Neutrophil (primary cell): ENCODE measurements at regions not wholly inside any gene's neighbourhood (a gene's known extent, or its start where the extent isn't known, plus 50 kb on each side); places are given as distances from the start of the nearest gene placed in this dataset.

Experiments
- H3K27ac ChIP-seq: fragments of 200-600 bp; sonication (generic); 2 replicates; pipeline ENCODE4 v1.5.1; 2016; ENCODE audit warnings: mild to moderate bottlenecking, moderate library complexity
- H3K27me3 ChIP-seq: fragments of 200-600 bp; sonication (generic); 2 replicates; pipeline ENCODE4 v1.6.0; 2016; ENCODE audit warnings: mild to moderate bottlenecking
- H3K36me3 ChIP-seq: fragments of 200-600 bp; sonication (generic); 2 replicates; pipeline ENCODE4 v1.5.1; 2017
- H3K4me1 ChIP-seq, 2 experiments: fragments of 200-600 bp in 1 of 2; sonication (generic) in 1 of 2; 1 replicate in 1 of 2; 2 replicates in 1 of 2; pipeline versions ENCODE4 v1.5.1 to v1.6.1; 2013 to 2016; ENCODE audit warnings: low read depth in 1 of 2, low read length in 1 of 2, mild to moderate bottlenecking in 1 of 2, moderate library complexity in 1 of 2; ENCODE audit not compliant: control insufficient read depth in 1 of 2, insufficient read depth in 1 of 2
- H3K4me3 ChIP-seq, 2 experiments: fragments of 200-600 bp in 1 of 2; sonication (generic) in 1 of 2; 1 replicate in 1 of 2; 2 replicates in 1 of 2; pipeline ENCODE4 v1.5.1; 2013 to 2016; ENCODE audit warnings: low read depth in 1 of 2, low read length in 1 of 2, mild to moderate bottlenecking in 1 of 2, moderate library complexity in 1 of 2
- H3K9me3 ChIP-seq: fragments of 200-600 bp; sonication (generic); 2 replicates; pipeline ENCODE4 v1.5.1; 2016
- TF ChIP-seq, protein P1 (sequence below): fragments of 200-600 bp; sonication (generic); IDR thresholded peaks from 2 replicates; pipeline ENCODE4 v1.5.1; 2016; ENCODE audit warnings: antibody characterized with exemption

DNA sequence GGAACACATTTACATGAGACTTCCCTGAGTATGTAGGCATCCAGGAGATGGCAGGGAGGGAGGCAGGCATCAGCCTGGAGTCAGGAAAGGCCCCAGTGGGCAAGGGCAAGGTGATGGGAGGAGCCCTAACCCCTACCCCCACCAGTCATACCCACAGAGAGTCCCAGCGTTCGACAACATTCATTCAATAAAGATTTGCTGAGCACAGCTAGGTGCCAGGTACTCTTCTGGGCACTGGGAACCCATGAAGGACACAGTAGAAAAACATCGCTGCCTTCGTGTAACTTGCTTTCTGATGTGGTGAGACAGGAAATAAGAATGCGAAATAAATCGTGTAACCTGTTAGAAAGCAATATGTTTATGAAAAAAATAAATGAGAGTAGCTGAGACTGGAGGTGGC, 77.3 kb upstream of the GADD45A start:
- Histone ChIP-seq H3K4me3 (no peak overlapping the region), H3K27ac (no peak overlapping the region), H3K27me3 (peaks cover 5% of the 10 kb centered on the region), H3K36me3 (no peaks in the 10 kb centered on the region), H3K9me3 (no peaks in the 10 kb centered on the region), H3K4me1 (no peaks in the 10 kb centered on the region)
- TF ChIP-seq, protein P1, sequence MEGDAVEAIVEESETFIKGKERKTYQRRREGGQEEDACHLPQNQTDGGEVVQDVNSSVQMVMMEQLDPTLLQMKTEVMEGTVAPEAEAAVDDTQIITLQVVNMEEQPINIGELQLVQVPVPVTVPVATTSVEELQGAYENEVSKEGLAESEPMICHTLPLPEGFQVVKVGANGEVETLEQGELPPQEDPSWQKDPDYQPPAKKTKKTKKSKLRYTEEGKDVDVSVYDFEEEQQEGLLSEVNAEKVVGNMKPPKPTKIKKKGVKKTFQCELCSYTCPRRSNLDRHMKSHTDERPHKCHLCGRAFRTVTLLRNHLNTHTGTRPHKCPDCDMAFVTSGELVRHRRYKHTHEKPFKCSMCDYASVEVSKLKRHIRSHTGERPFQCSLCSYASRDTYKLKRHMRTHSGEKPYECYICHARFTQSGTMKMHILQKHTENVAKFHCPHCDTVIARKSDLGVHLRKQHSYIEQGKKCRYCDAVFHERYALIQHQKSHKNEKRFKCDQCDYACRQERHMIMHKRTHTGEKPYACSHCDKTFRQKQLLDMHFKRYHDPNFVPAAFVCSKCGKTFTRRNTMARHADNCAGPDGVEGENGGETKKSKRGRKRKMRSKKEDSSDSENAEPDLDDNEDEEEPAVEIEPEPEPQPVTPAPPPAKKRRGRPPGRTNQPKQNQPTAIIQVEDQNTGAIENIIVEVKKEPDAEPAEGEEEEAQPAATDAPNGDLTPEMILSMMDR, result no peak

DNA sequence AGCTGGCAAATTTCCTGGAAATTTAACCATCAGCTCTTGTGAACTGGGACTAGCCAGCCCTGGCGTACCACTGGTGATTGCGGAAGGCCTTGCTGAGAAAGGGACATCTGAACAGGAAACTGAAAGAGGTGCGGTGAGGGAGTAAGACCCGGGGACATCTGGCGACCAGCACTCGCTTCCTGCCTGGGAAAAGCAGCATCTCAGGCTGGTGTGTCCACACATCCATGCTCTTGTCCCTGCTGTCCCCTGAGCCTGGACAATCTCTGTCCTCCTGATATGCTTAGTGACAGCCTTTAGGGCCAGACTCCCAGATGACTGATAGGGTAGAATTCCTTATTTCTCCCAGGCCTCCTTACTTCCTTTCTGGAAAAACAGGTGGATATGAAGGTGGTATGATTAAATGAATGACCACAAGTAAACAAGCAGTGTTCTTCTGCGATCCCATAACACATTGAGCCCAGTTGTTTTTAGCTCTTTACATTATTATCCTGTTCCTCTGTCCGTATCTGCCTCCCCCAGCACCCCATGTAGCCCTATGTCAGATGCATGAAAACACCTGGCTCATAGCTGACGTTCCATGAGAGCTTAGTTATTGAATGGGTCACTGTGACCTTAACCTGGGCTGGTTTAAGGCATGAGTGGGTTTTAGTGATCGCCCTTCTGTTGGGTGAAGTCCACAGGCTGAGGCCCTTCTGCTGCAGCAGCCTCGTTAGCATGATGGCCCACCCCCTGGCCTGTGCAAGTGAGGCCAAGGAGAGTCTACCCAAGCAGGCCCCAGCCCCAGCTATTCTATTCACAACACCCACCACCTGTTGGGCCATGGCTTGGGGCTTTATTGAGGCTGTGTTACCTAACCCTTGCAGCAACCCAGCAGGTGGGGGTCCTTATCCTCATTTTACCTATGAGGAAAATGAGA, 76.1 kb upstream of the GADD45A start:
- Histone ChIP-seq H3K4me1 (no peaks in the 10 kb centered on the region), H3K9me3 (no peaks in the 10 kb centered on the region), H3K36me3 (no peaks in the 10 kb centered on the region), H3K4me3 (no peak overlapping the region), H3K27me3 (peaks cover 5% of the 10 kb centered on the region), H3K27ac (no peak overlapping the region)
- TF ChIP-seq, protein P1, result no peak

DNA sequence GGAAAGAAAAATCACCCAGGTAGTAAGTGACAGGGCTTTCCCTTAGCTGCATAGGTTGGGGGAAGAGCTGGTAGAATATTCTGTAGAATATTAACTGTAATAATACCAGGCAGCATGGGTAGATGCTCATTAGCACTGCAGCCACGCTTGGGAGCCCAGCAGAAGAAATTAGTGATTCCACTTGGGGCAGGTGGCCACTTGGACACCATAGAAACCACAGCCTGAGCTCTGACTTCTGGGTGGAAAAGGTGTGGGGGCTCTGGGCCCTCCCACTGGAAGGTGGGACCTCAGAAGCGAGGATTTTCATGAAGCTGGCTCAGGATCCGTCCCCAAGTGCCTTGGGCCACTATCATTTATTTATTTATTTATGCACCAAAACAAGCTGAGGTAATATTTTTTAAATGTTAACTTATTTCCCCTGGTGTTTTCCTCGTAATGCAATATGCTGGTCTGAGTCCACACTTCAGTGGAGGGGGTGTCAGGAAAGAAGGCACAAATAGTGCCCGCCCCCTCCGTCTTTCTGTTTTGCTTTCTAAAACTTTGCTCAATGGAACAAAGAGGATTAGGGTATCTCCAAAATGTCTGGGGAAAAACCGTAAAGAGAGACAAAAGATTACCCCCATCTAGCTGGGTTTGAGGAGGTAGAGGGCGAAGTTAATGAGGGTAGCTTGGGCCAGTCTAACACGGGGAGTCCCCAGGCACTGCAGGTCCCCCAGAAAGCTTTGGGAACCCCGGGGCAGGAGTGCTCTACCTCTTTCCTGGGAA, 75.2 kb upstream of the GADD45A start:
- H3K4me3 ChIP-seq, result no peak overlapping the region
- peaks cover 5% of the 10 kb centered on the region for H3K27me3 ChIP-seq
- H3K4me1 ChIP-seq, result no peaks in the 10 kb centered on the region
- H3K27ac ChIP-seq, result no peak overlapping the region
- TF ChIP-seq, protein P1, result no peak
- H3K36me3 ChIP-seq, result no peaks in the 10 kb centered on the region
- H3K9me3 ChIP-seq, result no peaks in the 10 kb centered on the region

DNA sequence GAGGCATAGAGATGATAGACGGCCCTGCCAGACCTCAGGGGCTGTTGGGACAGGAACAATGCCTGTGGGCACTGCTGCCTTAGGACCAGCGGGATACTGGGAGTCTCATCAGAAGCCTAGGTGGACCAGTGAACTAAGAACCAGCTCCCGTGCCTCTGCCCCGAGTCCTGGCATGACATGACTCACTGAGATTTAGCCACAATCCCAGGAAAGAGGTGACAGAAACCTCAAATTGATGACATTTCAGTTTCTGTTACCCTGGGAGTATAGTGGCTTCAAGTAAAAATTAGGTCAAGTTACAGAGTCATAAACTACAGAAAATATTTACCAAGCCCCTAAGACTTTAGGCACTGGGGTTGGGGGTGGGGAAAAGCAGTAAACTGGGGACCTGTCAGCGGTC, 74.6 kb upstream of the GADD45A start:
- Histone ChIP-seq H3K4me1 (no peaks in the 10 kb centered on the region), H3K36me3 (no peaks in the 10 kb centered on the region), H3K27me3 (peaks cover 5% of the 10 kb centered on the region), H3K27ac (no peak overlapping the region), H3K9me3 (no peaks in the 10 kb centered on the region), H3K4me3 (no peak overlapping the region)
- TF ChIP-seq, protein P1, result no peak

DNA sequence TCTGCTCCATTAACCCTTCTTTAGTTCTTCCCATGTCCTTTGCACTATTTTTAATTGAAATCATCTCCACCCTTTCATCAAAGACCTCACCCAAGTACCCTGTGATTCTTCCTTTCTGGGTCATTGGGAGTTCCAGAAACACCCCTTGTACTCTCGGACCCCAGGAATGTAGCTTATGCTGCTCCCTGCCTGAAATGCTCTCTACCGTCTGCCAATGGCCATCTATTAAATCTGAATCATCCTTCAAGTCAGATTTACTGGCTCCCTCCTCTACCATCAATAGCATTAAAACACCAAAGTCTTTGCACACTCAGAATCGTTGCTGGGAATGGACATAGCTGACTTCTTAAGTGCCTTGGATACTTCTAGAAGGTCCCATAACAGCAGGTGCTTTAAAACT, 73.2 kb upstream of the GADD45A start:
- Histone ChIP-seq H3K27ac (no peak overlapping the region), H3K27me3 (peaks cover 5% of the 10 kb centered on the region), H3K4me1 (no peaks in the 10 kb centered on the region), H3K4me3 (no peak overlapping the region), H3K9me3 (no peaks in the 10 kb centered on the region), H3K36me3 (no peaks in the 10 kb centered on the region)
- TF ChIP-seq, protein P1, result no peak
